ENCODE measurements at regions not wholly inside any gene's neighbourhood (a gene's known extent, or its start where the extent isn't known, plus 50 kb on each side); places are given as distances from the start of the nearest gene placed in this dataset.

GRCh38 chr2:240296476-240297255, 138.8 kb upstream of the GPC1 start:
- TF ChIP-seq FOXM1 (IDR thresholded peaks at IDR 0.05; ENCODE audit: borderline replicate concordance) (no peak), BHLHE40 (IDR thresholded peaks at IDR 0.05; ENCODE audit: borderline replicate concordance) (no peak), LEF1 (IDR thresholded peaks at IDR 0.05; ENCODE audit: borderline replicate concordance) (no peak), ELF4 (IDR thresholded peaks at IDR 0.05) (no peak), SP1 (IDR thresholded peaks at IDR 0.05) (no peak), FOXA1 (IDR thresholded peaks at IDR 0.05) (no peak), SUZ12 (IDR thresholded peaks at IDR 0.05) (no peak), TARDBP (IDR thresholded peaks at IDR 0.05) (no peak), ARNT (IDR thresholded peaks at IDR 0.05) (no peak), HDGF (IDR thresholded peaks at IDR 0.05; ENCODE audit: borderline replicate concordance) (no peak), FOXK2 (IDR thresholded peaks at IDR 0.05) (no peak), PKNOX1 (IDR thresholded peaks at IDR 0.05) (no peak), NFRKB (IDR thresholded peaks at IDR 0.05) (no peak)
